ENCODE measurements at regions not wholly inside any gene's neighbourhood (a gene's known extent, or its start where the extent isn't known, plus 50 kb on each side); places are given as distances from the start of the nearest gene placed in this dataset.

DNA sequence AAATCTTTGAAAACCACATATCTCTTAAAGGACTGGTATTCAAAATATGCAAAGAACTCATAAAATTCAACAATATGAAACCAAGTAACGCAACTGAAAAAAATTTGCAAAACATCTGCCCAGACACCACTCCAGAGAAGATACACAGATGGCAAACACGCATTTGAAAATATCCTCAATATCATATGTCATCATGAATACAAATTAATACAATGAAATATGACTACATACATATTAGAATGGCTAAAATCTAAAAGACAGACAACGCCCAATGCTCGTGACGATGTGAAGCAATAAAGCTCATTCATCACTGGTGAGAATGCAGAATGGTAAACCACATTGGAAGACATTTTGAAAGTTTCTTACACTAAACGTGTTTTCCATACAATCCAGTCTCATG is 770.1 kb upstream of the CELF2 start:
- DNase-seq (ENCODE audit: low read depth in 4 of 4, low spot score in 2 of 4), result no peak

DNA sequence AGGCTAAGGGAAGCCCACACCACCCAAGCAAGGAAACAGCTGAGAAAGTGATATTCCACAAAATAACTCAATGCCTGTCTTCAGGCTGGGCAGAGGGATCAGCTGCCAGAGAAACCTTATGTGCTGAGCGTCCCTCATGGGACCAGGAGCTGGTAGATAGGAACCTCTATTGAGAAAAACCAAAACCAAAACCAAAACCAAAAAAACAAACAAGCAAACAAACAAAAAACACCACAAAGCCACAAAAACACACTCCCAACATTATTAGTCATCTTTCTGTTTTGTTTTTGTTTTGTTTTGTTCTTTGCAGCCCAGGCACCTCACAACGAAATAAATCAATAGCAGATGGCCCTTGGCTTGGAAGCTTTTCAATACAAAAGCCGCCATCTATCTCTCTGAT is 760.8 kb upstream of the CELF2 start:
- DNase-seq (ENCODE audit: low read depth in 4 of 4, low spot score in 2 of 4), result no peak

DNA sequence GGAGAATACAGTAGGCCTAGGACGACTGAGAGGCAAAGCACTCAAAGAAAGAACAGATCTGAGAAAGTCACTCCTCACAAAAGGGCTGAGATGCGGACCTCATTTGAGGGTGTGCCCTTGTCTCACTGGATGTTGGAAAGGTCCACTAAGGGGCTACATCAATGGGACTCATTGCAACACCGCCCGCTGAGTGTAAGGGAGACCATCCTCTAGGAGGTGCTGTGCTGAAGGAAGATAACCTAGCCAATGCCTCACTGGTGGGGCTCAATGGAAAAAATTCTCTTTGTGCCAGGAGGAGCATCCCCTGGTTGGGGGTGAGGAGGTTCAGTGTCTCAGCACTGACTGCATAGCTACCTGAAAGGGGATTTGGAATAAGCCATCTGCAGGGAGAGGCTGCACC is 758.7 kb upstream of the CELF2 start:
- no peak for DNase-seq (ENCODE audit: low read depth in 4 of 4, low spot score in 2 of 4)

DNA sequence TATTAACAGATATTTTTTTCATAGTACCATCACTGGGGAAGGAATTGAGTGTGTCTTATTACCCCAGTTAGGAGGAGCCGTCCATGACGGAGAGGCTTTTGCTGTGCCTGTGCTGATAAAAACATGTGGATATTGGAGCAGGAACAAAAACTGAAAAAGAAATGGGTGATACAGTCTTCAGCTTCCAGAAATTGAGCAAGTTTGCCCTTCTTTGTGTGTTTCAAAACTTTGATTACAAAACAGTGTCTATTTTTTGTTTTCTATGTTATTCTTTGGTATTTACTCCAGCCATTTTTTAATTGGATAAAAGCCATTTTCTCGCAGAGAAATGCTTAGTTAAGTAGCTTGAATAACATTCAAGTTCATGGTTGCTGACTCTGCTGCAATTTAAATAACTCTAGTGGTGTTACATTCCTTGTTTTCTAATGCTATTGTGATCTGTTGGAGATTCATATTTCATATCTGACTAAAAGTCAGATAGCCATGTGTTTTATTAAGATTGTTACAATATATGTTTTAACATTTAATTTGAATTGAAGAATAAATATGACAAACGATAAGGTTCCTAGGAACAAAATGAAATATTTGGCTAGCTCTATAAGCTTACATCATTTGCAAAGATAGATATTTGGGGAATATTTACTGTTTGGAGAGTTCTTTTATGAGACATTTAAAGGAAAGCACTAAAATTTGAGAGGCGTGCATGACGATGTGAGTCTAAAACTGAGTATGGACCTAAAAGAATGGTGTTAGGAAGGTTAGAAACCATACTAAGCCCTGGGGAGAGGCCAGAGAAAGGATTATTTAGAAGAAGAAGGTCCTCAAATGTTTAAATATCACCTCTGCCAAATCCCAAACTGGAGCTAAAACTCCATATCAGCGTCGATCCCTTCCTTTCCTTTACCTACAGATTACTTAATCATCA is 747.3 kb upstream of the CELF2 start:
- DNase-seq (ENCODE audit: low read depth in 4 of 4, low spot score in 2 of 4), result no peak

DNA sequence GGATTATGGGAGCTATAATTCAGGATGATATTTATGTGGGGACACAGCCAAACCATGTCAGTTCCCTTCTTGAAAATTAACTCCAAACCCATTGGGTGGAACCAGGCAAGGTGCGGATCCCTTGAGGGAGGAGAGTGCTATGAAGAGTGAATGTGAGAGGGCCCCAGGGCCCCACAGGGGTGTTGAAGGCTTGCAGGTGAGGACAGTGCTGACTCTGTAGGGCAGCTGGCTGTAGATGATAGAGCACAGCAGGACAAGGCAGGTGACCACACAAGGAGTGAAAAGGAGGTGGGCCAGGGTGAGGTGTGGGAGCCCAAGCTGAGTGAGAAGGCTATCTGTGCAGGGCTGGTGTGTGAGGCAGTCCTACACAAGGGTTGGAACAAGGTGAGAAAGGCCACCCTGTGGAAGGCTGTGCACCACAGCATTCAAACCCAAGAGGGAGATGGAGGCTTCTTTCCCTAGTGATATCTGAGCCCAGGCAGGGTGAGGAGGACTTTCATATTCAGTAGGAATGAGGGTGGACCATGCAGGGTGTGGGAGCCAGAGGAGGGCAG is 746.0 kb upstream of the CELF2 start:
- no peak for DNase-seq (ENCODE audit: low read depth in 4 of 4, low spot score in 2 of 4)

DNA sequence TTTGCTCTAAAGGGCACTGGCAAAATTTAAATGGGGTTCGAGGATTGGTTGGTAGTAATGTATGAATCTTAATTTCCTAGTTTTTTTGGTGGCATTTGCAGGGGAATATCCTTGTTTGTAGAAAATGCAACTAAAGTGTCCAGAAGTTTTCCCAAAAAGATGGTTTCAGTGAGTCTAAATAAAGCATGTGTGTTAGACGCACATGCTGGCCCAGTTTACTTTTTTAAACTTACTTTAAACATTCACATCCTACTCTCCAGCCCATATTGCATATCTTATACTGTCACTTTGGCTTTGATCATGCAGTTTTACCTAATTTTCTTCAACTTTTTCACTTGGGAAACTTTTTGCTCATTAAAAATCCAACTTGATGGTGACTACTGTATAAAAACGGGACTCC is 744.0 kb upstream of the CELF2 start:
- no peak for DNase-seq (ENCODE audit: low read depth in 4 of 4, low spot score in 2 of 4)

DNA sequence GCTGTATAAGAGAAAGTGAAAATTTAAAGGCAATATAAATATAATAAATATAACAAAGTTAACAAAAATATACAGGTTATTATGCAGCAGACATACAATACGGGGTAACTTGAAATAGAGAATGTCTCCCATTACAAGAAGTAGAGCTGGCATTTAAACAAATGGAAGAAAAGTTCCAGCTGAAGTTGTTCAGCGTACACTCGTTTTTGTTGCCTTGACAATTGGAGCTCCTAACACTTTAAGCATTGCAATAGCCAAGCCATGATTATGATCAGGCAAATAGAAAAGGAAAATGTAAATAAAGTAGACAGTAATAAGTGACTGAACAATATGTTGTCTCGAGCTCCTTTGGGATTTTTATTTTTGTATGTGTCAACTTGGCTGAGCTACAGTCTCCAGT is 737.8 kb upstream of the CELF2 start:
- no peak for DNase-seq (ENCODE audit: low read depth in 4 of 4, low spot score in 2 of 4)

DNA sequence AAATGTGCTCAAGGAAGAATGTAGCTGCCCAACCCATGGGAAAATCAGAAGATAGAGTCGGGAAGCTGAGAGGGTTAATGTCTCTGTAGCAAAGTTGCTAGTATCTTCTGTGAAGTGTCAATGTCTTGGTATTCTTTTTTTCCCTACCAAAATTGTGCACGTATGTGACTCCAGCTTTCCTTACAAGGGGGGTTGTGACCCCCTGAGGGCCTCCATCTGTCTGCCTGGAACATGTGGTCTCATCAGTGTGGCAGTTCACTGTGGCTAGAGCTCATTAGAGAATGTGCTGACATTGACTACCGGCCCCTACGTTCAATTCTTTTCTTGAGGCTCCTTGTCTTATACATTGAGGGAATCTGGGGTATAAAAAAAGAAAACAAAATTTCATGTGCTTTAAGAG is 725.2 kb upstream of the CELF2 start:
- DNase-seq (ENCODE audit: low read depth in 4 of 4, low spot score in 2 of 4), result no peak

DNA sequence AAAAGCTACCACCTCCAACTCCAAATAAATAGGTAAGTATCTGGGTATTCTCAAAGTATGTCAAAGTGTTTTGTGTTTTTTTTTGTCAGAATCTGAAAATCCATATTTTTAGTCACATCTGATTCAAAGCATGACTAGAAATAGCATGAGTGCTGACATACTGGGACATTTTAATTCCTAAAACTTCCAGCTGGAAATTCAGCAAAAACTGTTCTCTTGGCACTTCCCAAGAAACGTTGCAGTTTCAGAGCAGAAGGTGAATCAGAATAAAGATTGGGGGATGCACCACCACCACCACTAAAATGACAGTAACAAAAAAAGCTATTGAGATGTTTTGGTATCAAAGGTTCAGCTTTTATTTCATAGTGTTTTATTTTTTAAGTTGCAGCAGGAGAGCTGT is 724.6 kb upstream of the CELF2 start:
- DNase-seq (ENCODE audit: low read depth in 4 of 4, low spot score in 2 of 4), result no peak

DNA sequence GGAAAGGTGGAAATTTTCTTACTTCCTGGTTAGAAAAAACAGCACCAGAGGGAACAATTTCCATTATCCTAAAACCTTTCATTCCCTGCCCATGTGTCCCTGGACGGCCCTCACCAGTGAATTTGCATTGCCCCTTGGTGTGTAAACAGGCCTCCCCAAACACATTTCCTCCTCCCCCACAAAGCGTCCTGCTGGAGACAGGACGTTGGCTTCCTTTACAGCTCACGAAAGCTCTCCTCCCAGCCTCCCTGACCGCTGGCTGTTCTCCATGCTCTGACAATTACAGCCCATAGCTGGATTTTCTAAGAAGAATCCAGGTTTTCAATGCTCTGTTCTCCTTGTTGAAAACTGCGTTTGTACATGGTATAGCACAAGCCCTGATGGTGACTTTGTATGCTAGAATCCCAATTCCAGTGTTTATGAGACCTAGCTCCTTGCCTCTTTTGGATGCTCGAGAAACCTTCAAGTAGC is 724.2 kb upstream of the CELF2 start:
- DNase-seq (ENCODE audit: low read depth in 4 of 4, low spot score in 2 of 4), result peak in 1 of 4 donors; percentile 34

DNA sequence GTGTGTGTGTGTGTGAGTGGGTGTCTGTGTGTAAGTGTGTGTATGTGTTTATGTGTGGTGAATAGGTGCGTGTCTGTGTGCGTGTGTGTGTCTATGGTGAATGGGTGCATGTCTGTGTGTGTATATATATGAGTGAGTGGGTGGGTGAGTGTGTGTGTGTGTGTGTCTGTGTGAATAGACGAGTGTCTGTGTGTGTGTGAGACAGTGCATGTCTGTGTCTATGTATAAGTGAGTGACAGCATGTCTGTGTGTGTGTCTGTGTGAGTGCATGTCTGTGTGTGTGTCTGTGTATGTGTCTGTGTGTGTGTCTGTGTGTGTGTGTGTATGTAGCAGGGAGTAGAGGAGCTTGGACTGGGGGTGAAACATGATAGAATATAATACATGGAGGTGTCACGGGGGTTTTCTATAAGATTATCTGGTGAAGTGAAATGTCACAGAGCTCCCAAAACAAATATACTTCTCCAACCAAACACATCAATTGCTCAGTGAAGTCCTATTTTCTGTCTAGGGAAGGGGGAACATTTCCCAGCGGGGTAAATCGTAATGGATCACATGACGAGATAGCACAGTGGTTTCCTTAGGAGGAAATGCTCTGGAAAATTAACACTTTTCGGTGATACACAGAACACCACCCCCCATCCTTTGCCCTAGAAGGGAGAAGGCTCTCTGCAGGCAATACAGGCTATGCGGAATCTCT is 723.3 kb upstream of the CELF2 start:
- DNase-seq (ENCODE audit: low read depth in 4 of 4, low spot score in 2 of 4), result no peak

DNA sequence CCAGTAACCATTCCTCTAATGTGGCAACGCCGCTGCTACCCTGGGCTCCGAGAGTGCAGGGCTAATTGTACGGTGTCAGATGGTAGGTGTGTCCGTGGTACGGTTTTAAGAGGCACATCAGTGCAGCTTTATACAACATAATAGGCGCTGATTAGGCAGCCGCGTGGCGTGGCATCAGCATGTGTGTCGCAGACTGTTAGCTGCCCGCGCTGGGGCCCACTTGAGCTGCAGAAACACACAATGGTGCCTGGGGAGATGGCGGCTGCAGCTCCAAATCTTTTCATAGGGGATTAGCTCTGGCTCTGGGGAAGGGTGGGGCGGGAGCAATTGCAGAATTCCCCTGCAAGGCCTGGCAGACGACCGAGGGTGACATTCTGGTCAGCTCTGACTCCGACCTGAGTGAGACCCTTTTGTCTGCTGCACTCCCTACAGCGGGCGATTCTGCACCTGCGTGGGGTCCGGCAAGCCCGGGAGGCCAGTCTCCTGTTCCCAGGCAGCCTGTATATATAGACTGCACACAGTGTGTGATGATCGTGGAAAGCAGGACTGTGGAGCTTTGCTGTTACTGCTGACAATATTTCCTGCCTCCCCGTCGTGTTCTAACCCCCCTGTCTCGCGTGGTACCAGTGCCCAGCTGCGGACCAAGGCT is 722.7 kb upstream of the CELF2 start:
- no peak for DNase-seq (ENCODE audit: low read depth in 4 of 4, low spot score in 2 of 4)

DNA sequence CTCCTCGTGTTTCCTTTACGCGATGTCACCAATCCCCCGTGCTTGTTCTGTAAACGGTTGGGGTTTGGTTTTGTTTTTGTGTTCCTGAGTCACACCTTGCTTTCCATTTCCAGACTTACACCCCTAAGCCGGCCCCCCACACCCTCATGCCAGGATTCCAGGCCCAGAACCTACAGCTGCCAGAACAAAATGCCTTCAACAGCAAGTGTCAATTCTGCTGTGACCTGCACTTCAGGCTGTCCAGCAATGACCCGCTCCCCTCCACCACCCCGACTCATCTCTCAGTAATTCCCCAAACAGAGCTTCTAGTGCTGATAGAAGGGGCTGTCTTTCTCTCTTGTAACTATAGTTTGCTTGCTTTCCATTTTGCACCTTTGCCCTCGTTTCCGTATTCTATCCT is 722.1 kb upstream of the CELF2 start:
- no peak for DNase-seq (ENCODE audit: low read depth in 4 of 4, low spot score in 2 of 4)

DNA sequence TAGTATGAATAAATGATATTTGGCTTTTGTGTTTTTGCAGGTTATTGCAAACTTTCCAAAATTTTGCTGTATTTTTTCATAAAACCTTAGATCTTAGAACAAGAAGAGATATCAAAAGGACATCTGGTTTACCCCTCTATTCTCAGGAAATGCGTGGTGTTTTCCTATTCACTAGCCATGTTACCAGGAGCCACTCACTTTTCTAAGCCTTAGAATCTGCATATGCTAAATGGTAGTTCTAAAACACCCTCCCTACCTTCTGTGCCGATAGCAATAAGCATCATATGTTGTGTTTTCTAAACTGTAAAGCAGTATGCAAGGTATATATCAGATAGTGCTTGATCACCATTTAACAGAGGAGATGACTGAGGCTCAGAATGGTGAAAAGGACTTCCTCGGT is 715.0 kb upstream of the CELF2 start:
- no peak for DNase-seq (ENCODE audit: low read depth in 4 of 4, low spot score in 2 of 4)

DNA sequence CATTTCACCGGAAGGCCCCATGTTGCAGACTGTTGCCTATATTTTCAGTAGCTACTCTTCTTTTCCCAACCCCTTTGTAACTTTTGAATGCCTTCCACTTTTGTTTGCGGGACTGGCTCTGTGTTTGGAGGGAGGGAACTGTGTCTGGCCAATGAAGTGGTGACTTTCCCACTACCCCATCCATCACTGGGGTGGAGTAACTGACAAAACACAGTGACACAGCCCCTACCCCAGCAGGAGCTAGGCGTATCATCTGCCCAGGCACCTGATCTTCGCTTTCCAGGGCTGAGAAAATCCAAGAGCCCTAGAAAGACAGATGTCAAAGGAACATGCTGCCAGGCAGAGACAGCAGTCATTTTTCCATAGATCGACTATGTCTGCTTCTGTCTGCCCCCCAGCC is 710.6 kb upstream of the CELF2 start:
- DNase-seq (ENCODE audit: low read depth in 4 of 4, low spot score in 2 of 4), result no peak

DNA sequence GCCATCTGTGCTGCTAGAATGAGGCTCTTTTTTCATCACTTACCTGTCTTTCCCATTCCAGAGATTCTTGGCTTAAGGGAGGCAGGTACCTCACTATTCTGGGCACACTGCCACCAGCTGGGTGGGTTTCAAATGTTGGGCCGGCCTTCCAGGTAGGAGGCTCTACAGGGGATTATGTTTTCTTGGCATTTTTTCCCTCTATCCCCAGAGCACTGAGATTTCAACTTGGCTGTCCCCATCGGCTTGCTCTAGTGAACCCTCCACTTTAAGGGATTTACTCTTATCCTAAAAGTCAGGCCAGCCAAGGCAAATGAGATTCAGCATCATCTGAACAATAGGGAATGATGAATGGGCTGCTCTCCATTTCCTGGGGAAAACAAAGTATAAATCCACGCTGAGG is 710.1 kb upstream of the CELF2 start:
- no peak for DNase-seq (ENCODE audit: low read depth in 4 of 4, low spot score in 2 of 4)

DNA sequence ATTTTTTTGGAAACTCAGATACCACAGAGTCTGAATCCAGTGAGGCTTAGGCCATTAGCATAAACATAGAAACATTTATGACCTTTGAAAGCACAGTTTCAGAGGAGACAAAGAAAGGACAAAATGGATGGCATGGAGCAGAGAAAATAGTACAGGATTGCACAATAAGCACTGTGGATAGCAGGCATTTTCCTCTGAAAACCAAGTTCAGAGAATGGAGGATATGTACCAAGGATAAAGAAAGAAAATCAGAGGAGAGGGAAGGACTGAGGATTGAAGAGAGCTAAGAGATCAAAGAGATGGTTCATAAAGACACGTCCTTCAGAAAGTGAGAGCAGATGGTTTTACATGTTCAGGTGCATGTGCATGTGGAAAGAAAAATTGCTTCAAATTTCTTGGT is 707.2 kb upstream of the CELF2 start:
- DNase-seq (ENCODE audit: low read depth in 4 of 4, low spot score in 2 of 4), result no peak

DNA sequence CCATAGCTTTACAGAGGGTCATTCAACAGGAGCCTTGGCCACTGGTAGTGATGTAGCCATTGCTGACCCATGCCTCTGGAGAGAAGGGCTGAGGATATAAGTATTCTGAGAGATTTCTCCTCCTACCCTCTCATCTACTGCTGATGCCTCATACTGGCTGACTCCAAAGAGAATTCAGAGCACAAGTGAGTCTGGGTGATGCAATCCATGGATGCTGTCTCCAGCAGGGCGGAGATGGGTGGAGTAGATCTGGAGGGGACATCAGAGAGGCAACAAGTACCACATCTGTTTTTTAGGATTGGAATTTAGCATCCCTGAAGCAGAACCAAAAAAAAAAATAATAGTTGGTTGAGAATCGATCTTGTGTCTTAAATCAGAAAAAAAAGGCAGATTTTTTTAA is 705.7 kb upstream of the CELF2 start:
- no peak for DNase-seq (ENCODE audit: low read depth in 4 of 4, low spot score in 2 of 4)

DNA sequence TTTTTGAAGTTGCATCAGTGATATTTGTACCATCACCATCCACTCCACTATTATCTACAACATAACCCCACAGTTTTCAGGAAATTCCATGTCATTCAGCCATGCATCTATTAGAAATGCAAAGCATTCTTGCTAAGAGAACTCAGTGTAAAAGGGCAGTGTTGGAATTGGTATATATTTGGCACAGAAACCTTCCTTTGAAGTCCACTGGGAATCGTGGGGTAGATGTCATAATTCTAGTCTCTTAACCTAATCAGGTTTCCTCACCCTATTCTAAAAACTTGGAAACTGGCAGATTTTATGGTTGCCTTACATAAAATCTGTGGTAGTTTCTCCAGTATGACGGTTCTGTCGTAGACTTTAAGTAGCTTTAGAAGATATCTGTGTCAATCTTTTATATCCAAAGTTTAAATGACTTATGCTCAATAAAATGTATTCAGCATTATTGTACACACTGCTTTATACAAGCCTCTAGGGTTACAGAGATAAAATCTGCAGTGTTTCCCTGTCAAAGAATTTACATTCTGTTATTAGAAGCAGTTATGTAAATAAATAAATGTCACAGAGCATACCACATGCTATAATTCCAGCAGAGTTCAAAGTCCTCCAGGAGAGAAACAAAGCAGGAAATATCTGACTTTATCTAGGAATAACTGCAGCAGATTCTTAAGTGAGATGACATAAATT is 704.4 kb upstream of the CELF2 start:
- no peak for DNase-seq (ENCODE audit: low read depth in 4 of 4, low spot score in 2 of 4)

DNA sequence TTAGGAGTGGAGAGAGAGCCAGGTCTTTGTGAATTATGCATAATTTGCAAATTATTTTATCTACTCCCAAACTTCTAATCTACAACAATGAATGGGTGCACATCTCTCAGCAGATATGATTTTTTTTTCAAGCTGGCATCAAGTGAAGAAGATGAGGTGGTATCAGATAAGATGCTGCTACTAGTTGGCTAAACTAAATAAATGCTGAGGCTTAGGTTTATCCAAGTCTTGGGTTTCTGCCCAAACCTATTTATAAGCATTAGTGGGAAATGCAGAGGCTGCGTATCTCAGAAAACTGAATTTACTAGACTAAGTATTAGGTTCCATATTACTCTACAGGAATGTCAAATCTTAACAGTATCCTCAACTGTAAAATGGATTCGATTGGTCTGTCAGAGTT is 703.0 kb upstream of the CELF2 start:
- DNase-seq (ENCODE audit: low read depth in 4 of 4, low spot score in 2 of 4), result no peak

DNA sequence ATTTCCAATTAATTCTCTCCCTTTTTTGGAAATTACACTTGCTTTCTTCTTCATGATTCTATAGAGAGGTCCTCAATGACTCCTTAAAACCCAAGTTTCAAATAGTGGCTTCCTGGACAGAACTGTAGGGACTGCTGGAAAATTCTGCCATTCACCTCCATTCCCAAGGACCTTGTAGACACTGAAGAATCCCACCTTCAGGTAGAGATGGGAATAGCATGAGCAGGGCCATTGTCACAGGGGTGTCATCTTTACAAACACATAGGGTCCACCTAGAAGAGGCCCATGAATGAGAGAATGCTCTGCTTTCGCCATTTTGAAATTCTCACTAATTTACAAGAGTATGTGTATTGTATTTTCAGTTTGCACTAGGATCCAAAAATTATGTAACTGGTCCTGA is 701.7 kb upstream of the CELF2 start:
- DNase-seq (ENCODE audit: low read depth in 4 of 4, low spot score in 2 of 4), result no peak

Measured in left renal cortex interstitium (tissue), 4 donors.